Glutamatergic neuron (in vitro differentiated cells): ENCODE measurements at regions not wholly inside any gene's neighbourhood (a gene's known extent, or its start where the extent isn't known, plus 50 kb on each side); places are given as distances from the start of the nearest gene placed in this dataset.

Source experiments
- DNase-seq: peaks from one replicate; pipeline ENCODE4 v3.0.0; 2022
- H3K27ac Mint-ChIP-seq: one replicate; pipeline ENCODE4 v1.8.0; 2020; ENCODE audit warnings: mild to moderate bottlenecking, mixed read lengths, inconsistent platforms; ENCODE audit not compliant: unreplicated experiment
- H3K27me3 Mint-ChIP-seq: one replicate; pipeline ENCODE4 v1.8.0; 2020; ENCODE audit warnings: mild to moderate bottlenecking, moderate library complexity, mixed read lengths, inconsistent platforms; ENCODE audit not compliant: unreplicated experiment
- H3K36me3 Mint-ChIP-seq: one replicate; pipeline ENCODE4 v1.8.0; 2020; ENCODE audit warnings: mild to moderate bottlenecking, mixed read lengths, inconsistent platforms; ENCODE audit not compliant: unreplicated experiment
- H3K4me1 Mint-ChIP-seq: one replicate; pipeline ENCODE4 v1.8.0; 2020; ENCODE audit warnings: mild to moderate bottlenecking, low read depth, mixed read lengths, inconsistent platforms; ENCODE audit not compliant: unreplicated experiment
- H3K4me3 Mint-ChIP-seq: one replicate; pipeline ENCODE4 v1.8.0; 2020; ENCODE audit warnings: mild to moderate bottlenecking, mixed read lengths, inconsistent platforms; ENCODE audit not compliant: unreplicated experiment
- H3K9me3 Mint-ChIP-seq: one replicate; pipeline ENCODE4 v1.8.0; 2020; ENCODE audit warnings: mild to moderate bottlenecking, moderate library complexity, mixed read lengths, inconsistent platforms; ENCODE audit not compliant: unreplicated experiment
- TF ChIP-seq, protein P1 (sequence below): fragments of 200-600 bp; sonication (generic); IDR thresholded peaks from one replicate; pipeline ENCODE4 v1.5.0; 2021; ENCODE audit not compliant: partially characterized antibody, unreplicated experiment

DNA sequence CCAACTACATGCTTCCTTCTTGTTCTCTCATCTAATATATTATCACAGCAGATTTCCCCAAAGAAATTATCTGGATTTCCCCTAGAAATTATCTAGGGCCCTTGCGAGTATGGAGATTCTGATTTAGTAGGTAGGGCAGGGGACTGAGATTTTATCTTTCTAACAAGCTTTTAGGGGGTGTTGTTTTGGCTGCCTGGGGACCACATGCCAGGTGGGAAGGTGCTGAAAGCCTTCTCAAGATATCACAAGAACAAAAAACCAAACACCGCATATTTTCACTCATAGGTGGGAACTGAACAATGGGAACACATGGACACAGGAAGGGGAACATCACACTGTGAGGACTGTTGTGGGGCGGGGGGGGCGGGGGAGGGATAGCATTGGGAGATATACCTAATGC, 146.5 kb upstream of the CDH10 start:
- Mint-ChIP-seq H3K9me3 (no peaks in the 10 kb centered on the region), H3K4me1 (peaks cover 5% of the 10 kb centered on the region), H3K27ac (no peak overlapping the region), H3K4me3 (no peak overlapping the region), H3K27me3 (no peaks in the 10 kb centered on the region), H3K36me3 (no peaks in the 10 kb centered on the region)
- DNase-seq = no peak
- TF ChIP-seq, protein P1, sequence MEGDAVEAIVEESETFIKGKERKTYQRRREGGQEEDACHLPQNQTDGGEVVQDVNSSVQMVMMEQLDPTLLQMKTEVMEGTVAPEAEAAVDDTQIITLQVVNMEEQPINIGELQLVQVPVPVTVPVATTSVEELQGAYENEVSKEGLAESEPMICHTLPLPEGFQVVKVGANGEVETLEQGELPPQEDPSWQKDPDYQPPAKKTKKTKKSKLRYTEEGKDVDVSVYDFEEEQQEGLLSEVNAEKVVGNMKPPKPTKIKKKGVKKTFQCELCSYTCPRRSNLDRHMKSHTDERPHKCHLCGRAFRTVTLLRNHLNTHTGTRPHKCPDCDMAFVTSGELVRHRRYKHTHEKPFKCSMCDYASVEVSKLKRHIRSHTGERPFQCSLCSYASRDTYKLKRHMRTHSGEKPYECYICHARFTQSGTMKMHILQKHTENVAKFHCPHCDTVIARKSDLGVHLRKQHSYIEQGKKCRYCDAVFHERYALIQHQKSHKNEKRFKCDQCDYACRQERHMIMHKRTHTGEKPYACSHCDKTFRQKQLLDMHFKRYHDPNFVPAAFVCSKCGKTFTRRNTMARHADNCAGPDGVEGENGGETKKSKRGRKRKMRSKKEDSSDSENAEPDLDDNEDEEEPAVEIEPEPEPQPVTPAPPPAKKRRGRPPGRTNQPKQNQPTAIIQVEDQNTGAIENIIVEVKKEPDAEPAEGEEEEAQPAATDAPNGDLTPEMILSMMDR = no peak

DNA sequence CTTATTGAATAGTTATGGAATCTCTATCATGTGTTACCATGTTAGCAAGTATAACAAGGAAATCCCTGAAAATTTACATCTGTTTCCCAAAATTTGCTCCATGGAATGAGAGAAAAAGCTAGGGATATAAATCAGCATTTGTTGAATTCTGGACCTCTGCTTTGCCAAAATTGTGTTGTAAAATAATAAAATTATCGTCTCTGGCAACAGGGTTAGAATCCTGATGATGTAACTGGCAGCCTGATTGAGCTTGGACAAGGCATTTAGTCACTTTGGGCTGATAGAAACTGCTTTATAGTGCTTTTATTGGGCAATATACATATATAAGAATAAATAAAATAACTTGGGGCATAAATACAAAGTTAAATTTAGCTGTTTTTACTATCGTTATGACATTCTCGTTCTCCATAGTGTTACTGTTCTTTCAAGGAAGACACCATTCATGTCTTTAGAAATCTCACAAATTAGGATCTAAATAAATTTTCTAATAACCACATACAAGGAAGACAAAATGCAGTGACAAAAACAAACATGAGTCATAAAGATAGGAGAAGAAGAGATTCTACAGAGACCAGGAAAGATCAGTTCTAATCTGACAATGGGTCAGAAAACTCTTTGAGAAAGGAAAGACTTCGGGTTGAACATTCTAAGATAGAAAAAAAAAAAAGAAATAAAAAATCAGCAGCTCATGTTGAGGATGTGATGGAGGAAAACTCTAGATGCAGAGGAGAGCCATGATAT, 145.0 kb upstream of the CDH10 start:
- H3K4me1 Mint-ChIP-seq = peaks cover 10% of the 10 kb centered on the region
- H3K4me3 Mint-ChIP-seq = no peak overlapping the region
- H3K36me3 Mint-ChIP-seq = no peaks in the 10 kb centered on the region
- H3K27ac Mint-ChIP-seq = no peak overlapping the region
- no peaks in the 10 kb centered on the region for H3K27me3 Mint-ChIP-seq
- H3K9me3 Mint-ChIP-seq = no peaks in the 10 kb centered on the region
- no peak for DNase-seq
- TF ChIP-seq, protein P1 = no peak

DNA sequence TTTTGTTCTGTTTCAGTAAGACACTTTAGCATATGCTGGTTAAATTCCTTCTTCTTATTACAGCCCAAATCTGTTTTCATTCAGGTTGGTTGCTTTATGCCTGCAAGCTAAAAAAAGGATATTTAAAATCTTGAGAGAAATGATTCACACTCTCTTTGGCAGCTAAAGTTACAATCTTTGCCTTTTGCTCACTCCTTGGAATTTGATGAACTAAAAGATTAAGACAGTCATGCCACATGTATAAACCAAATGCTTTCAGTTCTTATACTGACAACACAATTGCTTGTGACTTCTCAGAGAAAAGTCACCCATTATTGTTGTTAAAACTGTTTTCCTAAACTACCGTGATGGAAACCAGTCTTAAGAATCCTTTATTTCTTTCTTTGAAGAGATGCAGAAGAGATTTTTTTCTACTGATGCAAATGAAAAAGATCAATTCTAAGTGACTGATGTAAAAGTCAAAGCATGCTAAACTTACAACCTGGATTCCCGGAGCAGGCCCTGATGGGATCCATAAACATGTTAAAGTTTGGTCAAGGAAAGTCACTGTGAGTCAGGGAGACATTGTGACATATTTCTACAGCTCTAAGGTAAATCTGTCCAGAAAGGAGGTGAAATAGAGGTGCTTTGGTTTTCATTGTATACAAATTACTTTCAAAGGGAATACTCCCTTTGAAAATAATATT, 144.2 kb upstream of the CDH10 start:
- H3K27me3 Mint-ChIP-seq = no peaks in the 10 kb centered on the region
- H3K4me3 Mint-ChIP-seq = no peak overlapping the region
- no peak for DNase-seq
- H3K9me3 Mint-ChIP-seq = no peaks in the 10 kb centered on the region
- H3K27ac Mint-ChIP-seq = no peak overlapping the region
- no peaks in the 10 kb centered on the region for H3K36me3 Mint-ChIP-seq
- peaks cover 11% of the 10 kb centered on the region for H3K4me1 Mint-ChIP-seq
- TF ChIP-seq, protein P1 = no peak

DNA sequence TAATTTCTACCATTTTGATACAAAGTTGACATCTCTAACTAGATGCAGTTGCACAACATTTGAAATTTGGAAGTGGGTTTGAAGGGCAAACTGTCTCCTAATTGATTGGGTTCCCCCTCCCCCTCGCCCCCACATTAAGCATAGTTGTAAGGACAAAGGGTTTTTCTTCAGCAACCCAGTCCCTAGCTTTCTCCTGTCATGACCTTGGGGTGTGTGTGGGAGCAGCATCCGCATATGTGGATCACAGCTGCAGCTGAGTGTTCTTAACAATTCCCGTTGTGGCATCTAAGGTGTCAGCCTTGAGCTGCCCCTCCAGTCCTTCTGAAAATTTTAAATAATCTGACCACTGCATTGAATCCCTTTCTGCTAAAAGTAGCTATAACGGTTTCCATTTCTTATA, 141.3 kb upstream of the CDH10 start:
- peak overlapping the region; percentile 59 for H3K27ac Mint-ChIP-seq
- H3K36me3 Mint-ChIP-seq = no peaks in the 10 kb centered on the region
- no peaks in the 10 kb centered on the region for H3K27me3 Mint-ChIP-seq
- TF ChIP-seq, protein P1 = no peak
- H3K4me1 Mint-ChIP-seq = peaks cover 11% of the 10 kb centered on the region
- no peak overlapping the region for H3K4me3 Mint-ChIP-seq
- H3K9me3 Mint-ChIP-seq = no peaks in the 10 kb centered on the region
- DNase-seq = no peak

DNA sequence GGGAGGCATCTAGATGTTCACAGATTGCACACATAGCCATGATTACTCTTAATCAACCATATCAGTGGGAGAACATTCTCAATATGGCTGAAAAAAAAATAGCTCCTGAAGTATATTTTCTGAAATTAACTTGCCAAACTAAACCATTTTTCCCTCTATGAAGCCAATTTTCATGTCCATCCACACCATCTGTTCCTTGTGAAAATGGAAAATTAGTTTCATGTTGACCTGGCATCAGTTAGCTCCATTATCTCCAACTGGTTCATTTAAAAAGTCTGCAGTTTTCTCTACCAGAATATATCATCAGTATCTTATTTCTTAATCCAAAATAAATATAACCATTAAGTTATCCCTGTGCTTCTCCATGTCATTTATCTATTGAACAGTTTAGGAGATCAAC, 138.8 kb upstream of the CDH10 start:
- no peaks in the 10 kb centered on the region for H3K27me3 Mint-ChIP-seq
- H3K4me3 Mint-ChIP-seq = no peak overlapping the region
- TF ChIP-seq, protein P1 = no peak
- DNase-seq = no peak
- H3K9me3 Mint-ChIP-seq = no peaks in the 10 kb centered on the region
- no peak overlapping the region for H3K27ac Mint-ChIP-seq
- no peaks in the 10 kb centered on the region for H3K36me3 Mint-ChIP-seq
- peaks cover 11% of the 10 kb centered on the region for H3K4me1 Mint-ChIP-seq
